ENCODE measurements at regions not wholly inside any gene's neighbourhood (a gene's known extent, or its start where the extent isn't known, plus 50 kb on each side); places are given as distances from the start of the nearest gene placed in this dataset.
"Not testable (repeated sequence)": the region's sequence is repeated elsewhere in the genome, so short reads cannot be mapped to it uniquely, and the experiment has no call there.

GRCh38 chr4:148634476-148634875 is 192.3 kb upstream of the NR3C2 start:
- no peak for FAIRE-seq

- FAIRE-seq, result no peak
These were observed 191.5 kb upstream of the NR3C2 start for GRCh38 chr4:148633720-148634119.

GRCh38 chr4:148632476-148632875 is 190.3 kb upstream of the NR3C2 start:
- no peak for FAIRE-seq

- FAIRE-seq, result no peak
These were observed 187.8 kb upstream of the NR3C2 start for GRCh38 chr4:148630051-148630450.

GRCh38 chr4:148618856-148619255 is 176.6 kb upstream of the NR3C2 start:
- no peak for FAIRE-seq

- no peak for FAIRE-seq
These were observed 166.8 kb upstream of the NR3C2 start for GRCh38 chr4:148608968-148609367.

GRCh38 chr4:148598418-148599207 is 156.4 kb upstream of the NR3C2 start:
- FAIRE-seq, result not testable (repeated sequence)

GRCh38 chr4:148589182-148589581 is 147.0 kb upstream of the NR3C2 start:
- no peak for FAIRE-seq

GRCh38 chr4:148575577-148575976 is 133.4 kb upstream of the NR3C2 start:
- no peak for FAIRE-seq

GRCh38 chr4:148574911-148575310 is 132.7 kb upstream of the NR3C2 start:
- no peak for FAIRE-seq

GRCh38 chr4:148574502-148574901 is 132.3 kb upstream of the NR3C2 start:
- FAIRE-seq, result no peak

GRCh38 chr4:148574066-148574465 is 131.9 kb upstream of the NR3C2 start:
- no peak for FAIRE-seq

GRCh38 chr4:148573296-148573695 is 131.1 kb upstream of the NR3C2 start:
- no peak for FAIRE-seq

GRCh38 chr4:148565801-148566200 is 123.6 kb upstream of the NR3C2 start:
- FAIRE-seq, result no peak

- no peak for FAIRE-seq
These were observed 121.5 kb upstream of the NR3C2 start for GRCh38 chr4:148563684-148564083.

GRCh38 chr4:148561467-148561866 is 119.3 kb upstream of the NR3C2 start:
- FAIRE-seq, result no peak

GRCh38 chr4:148557793-148558192 is 115.6 kb upstream of the NR3C2 start:
- FAIRE-seq, result no peak

GRCh38 chr4:148550788-148551187 is 108.6 kb upstream of the NR3C2 start:
- no peak for FAIRE-seq

- FAIRE-seq, result no peak
These were observed 100.9 kb upstream of the NR3C2 start for GRCh38 chr4:148542922-148543623.

GRCh38 chr4:148540622-148541326 is 98.6 kb upstream of the NR3C2 start:
- no peak for FAIRE-seq

GRCh38 chr4:148539387-148539786 is 97.2 kb upstream of the NR3C2 start:
- FAIRE-seq, result no peak

GRCh38 chr4:148533851-148534250 is 91.6 kb upstream of the NR3C2 start:
- FAIRE-seq, result not testable (repeated sequence)

- FAIRE-seq, result no peak
These were observed 87.9 kb upstream of the NR3C2 start for GRCh38 chr4:148530114-148530513.

GRCh38 chr4:148527571-148527970 is 85.4 kb upstream of the NR3C2 start:
- FAIRE-seq, result no peak
